Endothelial cell of umbilical vein (primary cell): ENCODE measurements at regions not wholly inside any gene's neighbourhood (a gene's known extent, or its start where the extent isn't known, plus 50 kb on each side); places are given as distances from the start of the nearest gene placed in this dataset.

ENCODE experiments used
- BruUV-seq: library from RNA; stranded (reverse); fragments of 400-500 nt; replicated peaks from 2 replicates; lab custom pipeline; 2021; lab: Mats Ljungman, UMichigan
- CTCF ChIA-PET: fragments of 300-600, 350-600 bp; sonication (Branson Sonifier 250); formaldehyde crosslinking; loops from one replicate; lab custom pipeline; 2021; ENCODE audit warnings: antibody characterized with exemption, inconsistent platforms; lab: Charles Lee
- POLR2A ChIA-PET: fragments of 300-600, 350-600 bp; sonication (Branson Sonifier 250); formaldehyde crosslinking; loops from one replicate; lab custom pipeline; 2021; ENCODE audit warnings: antibody characterized with exemption, inconsistent platforms; lab: Charles Lee
- DNase-seq: peaks from one replicate; pipeline ENCODE4 v3.0.0-alpha.2; 2011; ENCODE audit warnings: low read depth, low spot score
- FAIRE-seq: peaks from 2 replicates; lab custom pipeline; 2011; peaks lifted over from hg19 to GRCh38; lab: Jason Lieb, UNC
- H2AFZ ChIP-seq: 2 replicates; pipeline ENCODE4 v1.6.0; 2012; ENCODE audit warnings: low read depth, low read length, control low read depth, inconsistent platforms
- H3K27ac ChIP-seq: 2 replicates; pipeline ENCODE4 v1.5.1; 2011; ENCODE audit warnings: low read depth, mild to moderate bottlenecking, control low read depth, low read length, moderate library complexity; ENCODE audit not compliant: insufficient read depth
- H3K27me3 ChIP-seq, 2 experiments: 2 replicates each; pipeline versions ENCODE4 v1.6.0 to v1.6.1; 2011; ENCODE audit warnings: low read length in 2 of 2, mixed read lengths in 1 of 2; ENCODE audit not compliant: control insufficient read depth in 2 of 2, insufficient read depth in 2 of 2
- H3K36me3 ChIP-seq, 2 experiments: 2 replicates in 1 of 2; 3 replicates in 1 of 2; pipeline ENCODE4 v1.5.1; 2011; ENCODE audit warnings: low read length in 2 of 2, mild to moderate bottlenecking in 1 of 2, moderate library complexity in 1 of 2; ENCODE audit not compliant: control insufficient read depth in 2 of 2, insufficient read depth in 2 of 2; ENCODE audit errors: extremely low read depth in 1 of 2
- H3K4me1 ChIP-seq: 3 replicates; pipeline ENCODE4 v1.5.1; 2011; ENCODE audit warnings: mild to moderate bottlenecking, low read length; ENCODE audit not compliant: control insufficient read depth, insufficient read depth; ENCODE audit errors: extremely low read depth
- H3K4me2 ChIP-seq: 2 replicates; pipeline ENCODE4 v1.6.1; 2011; ENCODE audit warnings: low read length, control low read depth, mixed read lengths; ENCODE audit not compliant: insufficient read depth
- H3K4me3 ChIP-seq, 3 experiments: fragments of 200-600 bp in 1 of 3; sonication (generic), shearing (Covaris generic) in 1 of 3; replicated peaks in 1 of 3; 2 replicates each; pipeline ENCODE4 v1.5.1; 2011 to 2016; ENCODE audit warnings: control low read depth in 3 of 3, low read length in 3 of 3, mild to moderate bottlenecking in 2 of 3, inconsistent platforms in 1 of 3, low read depth in 1 of 3, moderate library complexity in 1 of 3; ENCODE audit not compliant: insufficient read depth in 1 of 3
- H3K79me2 ChIP-seq: 2 replicates; pipeline ENCODE4 v1.6.0; 2012; ENCODE audit warnings: low read length, inconsistent platforms; ENCODE audit not compliant: control insufficient read depth, insufficient read depth
- H3K9ac ChIP-seq: replicated peaks from 2 replicates; pipeline ENCODE3; 2011; ENCODE audit warnings: low read length, control low read depth; ENCODE audit not compliant: insufficient read depth; ENCODE audit errors: extremely low read depth
- H3K9me1 ChIP-seq: replicated peaks from 3 replicates; pipeline ENCODE4 v1.6.0; 2011; ENCODE audit warnings: mild to moderate bottlenecking, low read length; ENCODE audit not compliant: control insufficient read depth, insufficient read depth; ENCODE audit errors: extremely low read depth
- H3K9me3 ChIP-seq: replicated peaks from 2 replicates; pipeline ENCODE4 v1.5.1; 2012; ENCODE audit warnings: low read length, inconsistent platforms; ENCODE audit not compliant: control insufficient read depth, insufficient read depth
- H4K20me1 ChIP-seq: replicated peaks from 2 replicates; pipeline ENCODE3; 2011; ENCODE audit warnings: mild to moderate bottlenecking, low read length; ENCODE audit not compliant: control insufficient read depth, insufficient read depth; ENCODE audit errors: extremely low read depth
- EZH2 ChIP-seq: IDR thresholded peaks from 2 replicates; pipeline ENCODE4 v1.6.1; 2012; ENCODE audit warnings: borderline replicate concordance, low read depth, mild to moderate bottlenecking, moderate library complexity, low read length, inconsistent platforms; ENCODE audit not compliant: severe bottlenecking
- FOS ChIP-seq: IDR thresholded peaks from 2 replicates; pipeline ENCODE4 v1.6.1; 2011; ENCODE audit warnings: mild to moderate bottlenecking, low read length, moderate library complexity, borderline replicate concordance; ENCODE audit not compliant: insufficient read depth
- GATA2 ChIP-seq: IDR thresholded peaks from 2 replicates; pipeline ENCODE4 v1.7.0; 2011; ENCODE audit warnings: low read depth, mild to moderate bottlenecking, moderate library complexity, mixed read lengths, low read length; ENCODE audit not compliant: insufficient read length, insufficient read depth
- MYC ChIP-seq: IDR thresholded peaks from one replicate; pipeline ENCODE4 v1.6.1; 2011; ENCODE audit warnings: mild to moderate bottlenecking, low read depth, low read length
- POLR2A ChIP-seq: IDR thresholded peaks from 2 replicates; pipeline ENCODE4 v1.6.1; 2012; ENCODE audit warnings: low read depth, mild to moderate bottlenecking, control low read depth, low read length
- POLR2AphosphoS5 ChIP-seq: IDR thresholded peaks from 2 replicates; pipeline ENCODE4 v1.6.1; 2012; ENCODE audit warnings: low read depth, mild to moderate bottlenecking, control low read depth, low read length, moderate library complexity; ENCODE audit not compliant: insufficient read depth
- dilution Hi-C: fragments of 300-500 bp; cut with MboI; formaldehyde crosslinking; loops from one replicate; pipeline ENCODE4 v1.15.0; 2019; ENCODE audit warnings: low sequenced_read_pairs; ENCODE audit not compliant: extremely low pct_ligation_motif_present
- intact Hi-C: fragments of 100-400 bp; cut with micrococcal nuclease; formaldehyde crosslinking; loops from one replicate; pipeline ENCODE4 v1.10.0; 2022
- TF ChIP-seq, protein P1 (sequence below), 2 donors: IDR thresholded peaks; 1 replicate in 1 of 2; 2 replicates in 1 of 2; pipeline ENCODE4 v1.5.1; 2011; ENCODE audit warnings: low read length in 2 of 2, mild to moderate bottlenecking in 2 of 2, moderate library complexity in 2 of 2, control low read depth in 1 of 2, inconsistent platforms in 1 of 2, low read depth in 1 of 2; ENCODE audit not compliant: insufficient read depth in 1 of 2; ENCODE audit errors: extremely low read depth in 1 of 2

DNA sequence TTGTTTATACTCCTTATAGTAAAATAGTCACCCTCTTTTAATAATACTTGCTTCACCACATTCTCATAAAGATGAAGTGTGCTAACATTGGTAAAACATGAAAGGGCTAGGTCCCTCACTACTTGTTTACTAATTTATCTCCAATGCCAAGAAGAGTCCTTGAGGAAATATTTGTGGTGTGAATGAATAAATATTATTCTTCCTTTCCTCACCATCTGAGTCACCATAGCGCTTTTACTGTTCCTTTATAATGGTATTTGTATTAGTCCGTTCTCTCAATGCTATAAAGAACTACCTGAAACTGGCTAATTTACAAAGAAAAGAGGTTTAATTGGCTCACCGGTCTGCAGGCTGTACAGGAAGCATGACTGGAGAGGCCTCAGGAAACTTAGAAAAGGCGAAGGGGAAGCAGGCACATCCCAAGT is 222.8 kb upstream of the ZRANB2 start:
- no peaks in the 10 kb centered on the region for H3K27me3 ChIP-seq
- intact Hi-C loops: loop anchor here (5.0 kb wide), 1 partner anchor 64 kb away; no protein-coding TSS in a partner anchor
- FAIRE-seq: peak; percentile 37
- H2AFZ ChIP-seq: no peak overlapping the region
- H3K4me2 ChIP-seq: no peak overlapping the region
- TF ChIP-seq POLR2AphosphoS5: peak; percentile 41
- peak; percentile 92 for TF ChIP-seq FOS
- TF ChIP-seq GATA2: peak; percentile 34
- no peak for TF ChIP-seq EZH2
- no peak overlapping the region for H3K9ac ChIP-seq
- peak overlapping the region; percentile 25 for H3K27ac ChIP-seq
- H3K4me3 ChIP-seq: no peak overlapping the region
- dilution Hi-C loops: no loop called here
- POLR2A ChIA-PET: no interaction called here
- H3K4me1 ChIP-seq: peaks cover 23% of the 10 kb centered on the region
- no peaks in the 10 kb centered on the region for H3K79me2 ChIP-seq
- no TSS peak for BruUV-seq
- CTCF ChIA-PET: no interaction called here
- no peaks in the 10 kb centered on the region for H3K9me3 ChIP-seq
- H3K36me3 ChIP-seq: no peaks in the 10 kb centered on the region
- peak; percentile 65 for DNase-seq
- H3K9me1 ChIP-seq: no peaks in the 10 kb centered on the region
- no peaks in the 10 kb centered on the region for H4K20me1 ChIP-seq

DNA sequence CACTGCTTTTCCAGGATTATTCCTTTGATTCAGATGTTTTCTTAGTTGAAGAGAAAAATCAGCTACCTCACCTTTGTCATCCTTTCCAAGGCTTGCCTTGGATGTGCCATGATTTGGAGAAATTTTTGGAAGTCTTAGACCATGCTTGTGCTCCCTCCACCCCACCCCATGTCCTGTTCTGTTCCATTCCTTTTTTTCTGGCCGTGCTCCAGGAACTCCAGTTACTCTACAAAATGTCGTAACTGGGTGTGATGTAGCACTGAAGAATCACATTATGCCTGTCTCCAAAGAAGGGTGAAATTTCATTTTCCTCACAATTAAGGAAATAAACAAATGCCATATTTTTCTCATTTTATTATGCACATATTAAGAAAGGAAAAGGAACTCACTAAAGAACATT is 217.8 kb upstream of the ZRANB2 start:
- no peak for TF ChIP-seq POLR2AphosphoS5
- no peak for TF ChIP-seq POLR2A
- TF ChIP-seq, protein P1, sequence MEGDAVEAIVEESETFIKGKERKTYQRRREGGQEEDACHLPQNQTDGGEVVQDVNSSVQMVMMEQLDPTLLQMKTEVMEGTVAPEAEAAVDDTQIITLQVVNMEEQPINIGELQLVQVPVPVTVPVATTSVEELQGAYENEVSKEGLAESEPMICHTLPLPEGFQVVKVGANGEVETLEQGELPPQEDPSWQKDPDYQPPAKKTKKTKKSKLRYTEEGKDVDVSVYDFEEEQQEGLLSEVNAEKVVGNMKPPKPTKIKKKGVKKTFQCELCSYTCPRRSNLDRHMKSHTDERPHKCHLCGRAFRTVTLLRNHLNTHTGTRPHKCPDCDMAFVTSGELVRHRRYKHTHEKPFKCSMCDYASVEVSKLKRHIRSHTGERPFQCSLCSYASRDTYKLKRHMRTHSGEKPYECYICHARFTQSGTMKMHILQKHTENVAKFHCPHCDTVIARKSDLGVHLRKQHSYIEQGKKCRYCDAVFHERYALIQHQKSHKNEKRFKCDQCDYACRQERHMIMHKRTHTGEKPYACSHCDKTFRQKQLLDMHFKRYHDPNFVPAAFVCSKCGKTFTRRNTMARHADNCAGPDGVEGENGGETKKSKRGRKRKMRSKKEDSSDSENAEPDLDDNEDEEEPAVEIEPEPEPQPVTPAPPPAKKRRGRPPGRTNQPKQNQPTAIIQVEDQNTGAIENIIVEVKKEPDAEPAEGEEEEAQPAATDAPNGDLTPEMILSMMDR (IDR thresholded peaks at IDR 0.05; ENCODE audit: extremely low read depth in 1 of 2, insufficient read depth in 1 of 2, low read depth in 1 of 2, low read length in 2 of 2): no peak
- TF ChIP-seq MYC: no peak
- Histone ChIP-seq H3K4me2 (no peak overlapping the region), H3K27me3 (no peaks in the 10 kb centered on the region), H3K79me2 (no peaks in the 10 kb centered on the region), H3K4me3 (no peak overlapping the region), H3K9me1 (no peaks in the 10 kb centered on the region), H3K9ac (no peak overlapping the region), H4K20me1 (no peaks in the 10 kb centered on the region), H3K27ac (no peak overlapping the region), H3K4me1 (peaks cover 5% of the 10 kb centered on the region), H3K9me3 (no peaks in the 10 kb centered on the region), H2AFZ (no peak overlapping the region), H3K36me3 (no peaks in the 10 kb centered on the region)
- dilution Hi-C loops: no loop called here
- ChIA-PET POLR2A (no interaction called here), CTCF (no interaction called here)
- intact Hi-C loops: no loop called here
- FAIRE-seq (no peak), DNase-seq (no peak)
- BruUV-seq: no TSS peak
